CMK (cell line): ENCODE measurements at regions not wholly inside any gene's neighbourhood (a gene's known extent, or its start where the extent isn't known, plus 50 kb on each side); places are given as distances from the start of the nearest gene placed in this dataset.
"Not testable (repeated sequence)": the region's sequence is repeated elsewhere in the genome, so short reads cannot be mapped to it uniquely, and the experiment has no call there.

ENCODE experiments used
- DNase-seq: peaks from one replicate; pipeline ENCODE4 v3.0.0-alpha.2; 2010; ENCODE audit warnings: low read depth

DNA sequence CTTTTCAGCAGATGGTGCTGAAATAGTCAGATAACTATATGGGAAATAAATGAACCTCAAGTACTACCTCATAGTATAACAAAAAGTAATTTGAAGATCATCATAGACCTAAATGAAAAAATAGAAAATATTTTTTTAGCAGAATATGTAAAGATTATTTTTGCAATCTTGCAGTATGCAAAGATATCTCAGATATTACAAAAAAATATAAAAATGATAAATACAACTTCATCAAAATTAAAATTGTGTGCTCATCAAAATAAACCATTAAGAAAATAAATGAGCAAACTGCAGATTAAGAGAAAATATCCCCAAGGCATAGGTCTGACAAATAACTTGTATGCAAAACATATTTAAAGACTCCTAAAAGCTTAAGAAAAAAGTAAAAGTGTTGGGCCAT, 83.4 kb upstream of the KCND2 start:
- DNase-seq, result no peak

DNA sequence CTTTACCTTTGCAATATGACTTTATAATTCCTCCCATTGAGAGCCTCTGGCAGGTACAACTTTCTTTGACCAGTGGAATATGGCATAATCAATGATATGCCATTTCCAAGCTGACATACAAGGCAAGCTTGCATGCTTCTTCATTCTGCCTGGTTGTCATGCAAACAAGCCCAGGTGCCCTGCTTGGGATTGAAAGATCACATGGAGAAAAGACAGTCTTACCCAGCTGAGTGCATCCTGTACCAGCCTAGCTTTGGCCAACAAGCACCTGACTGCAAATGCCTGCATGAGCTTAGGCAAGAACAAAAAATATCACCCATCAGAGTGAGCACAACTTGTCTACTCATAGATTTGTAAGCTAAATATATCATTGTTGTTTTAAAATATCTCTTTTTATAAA, 82.9 kb upstream of the KCND2 start:
- no peak for DNase-seq

DNA sequence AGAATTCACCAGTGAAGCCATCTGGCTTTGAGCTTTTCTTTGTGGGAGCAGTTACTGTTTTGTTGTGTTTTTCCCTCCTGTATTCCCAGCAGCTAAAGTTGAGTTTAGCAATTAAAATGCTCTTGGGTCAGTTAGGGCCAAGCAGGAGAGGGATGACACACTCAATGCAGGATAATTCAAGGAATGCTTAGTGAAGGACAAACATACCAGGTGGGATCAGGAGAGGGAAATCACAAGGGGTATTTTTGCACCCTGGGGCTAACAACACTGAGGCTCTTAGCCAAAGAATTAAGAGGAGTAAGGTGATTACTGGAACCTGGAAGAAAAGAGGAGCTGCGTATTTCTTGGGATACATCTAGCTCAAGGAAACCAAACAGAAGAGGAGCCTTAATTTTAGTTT, 82.4 kb upstream of the KCND2 start:
- DNase-seq, result no peak

- DNase-seq, result not testable (repeated sequence)
These were observed 81.6 kb upstream of the KCND2 start for GRCh38 chr7:120191423-120191822.

- DNase-seq, result no peak
These were observed 71.7 kb upstream of the KCND2 start for GRCh38 chr7:120201290-120201689.

- DNase-seq, result no peak
These were observed 67.9 kb upstream of the KCND2 start for GRCh38 chr7:120205101-120205500.

DNA sequence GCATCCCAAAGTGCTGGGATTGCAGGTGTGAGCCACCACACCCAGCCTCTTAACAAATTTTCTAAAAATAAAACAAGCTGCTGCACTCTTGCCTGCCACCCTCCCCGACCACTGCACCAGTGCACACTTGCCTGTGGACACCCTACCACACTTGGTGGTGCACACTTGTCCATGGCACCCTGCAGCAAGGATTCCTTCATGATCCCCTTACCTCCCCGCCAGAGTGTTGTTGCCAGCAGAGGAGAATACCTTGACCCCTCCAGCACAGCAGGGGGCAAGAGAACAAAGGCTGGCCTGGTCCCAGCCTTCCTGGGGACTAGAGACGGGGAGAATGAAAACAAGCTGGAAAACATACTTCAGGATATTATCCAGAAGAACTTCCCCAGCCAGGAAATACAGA, 65.9 kb upstream of the KCND2 start:
- DNase-seq, result no peak

DNA sequence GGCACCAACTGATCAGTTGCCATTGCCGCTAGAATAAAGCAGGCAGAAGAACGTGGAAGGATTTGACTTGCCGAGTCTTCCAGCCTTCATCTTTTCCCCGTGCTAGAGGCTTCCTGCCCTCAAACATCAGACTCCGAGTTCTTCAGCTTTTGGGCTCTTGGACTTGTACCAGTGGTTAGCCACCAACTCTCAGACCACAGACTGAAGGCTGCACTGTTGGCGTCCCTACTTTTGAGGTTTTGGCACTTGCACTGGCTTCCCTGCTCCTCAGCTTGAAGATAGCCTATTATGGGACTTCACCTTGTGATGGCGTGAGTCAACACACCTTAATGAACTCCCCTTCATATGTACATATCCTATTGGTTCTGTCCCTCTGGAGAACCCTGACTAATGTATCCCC, 57.3 kb upstream of the KCND2 start:
- no peak for DNase-seq

DNA sequence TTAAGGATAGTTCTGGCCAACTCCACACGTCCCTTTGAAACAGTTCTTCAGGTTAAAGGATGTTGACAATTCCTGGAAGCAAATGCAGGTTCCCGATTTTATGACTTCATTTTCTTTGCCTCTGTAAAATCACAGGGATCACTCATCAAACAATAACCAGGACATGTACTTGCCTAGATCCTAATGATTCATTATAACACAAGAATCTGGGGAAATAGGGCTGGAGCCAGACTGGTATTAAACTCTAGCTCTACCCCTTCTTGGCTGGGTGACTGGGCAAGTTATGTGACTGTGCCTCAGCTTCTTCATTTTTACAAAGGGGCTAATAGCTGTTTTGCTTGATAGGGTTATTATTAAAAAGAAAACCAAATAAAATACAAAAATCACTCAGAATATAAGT, 56.0 kb upstream of the KCND2 start:
- no peak for DNase-seq

DNA sequence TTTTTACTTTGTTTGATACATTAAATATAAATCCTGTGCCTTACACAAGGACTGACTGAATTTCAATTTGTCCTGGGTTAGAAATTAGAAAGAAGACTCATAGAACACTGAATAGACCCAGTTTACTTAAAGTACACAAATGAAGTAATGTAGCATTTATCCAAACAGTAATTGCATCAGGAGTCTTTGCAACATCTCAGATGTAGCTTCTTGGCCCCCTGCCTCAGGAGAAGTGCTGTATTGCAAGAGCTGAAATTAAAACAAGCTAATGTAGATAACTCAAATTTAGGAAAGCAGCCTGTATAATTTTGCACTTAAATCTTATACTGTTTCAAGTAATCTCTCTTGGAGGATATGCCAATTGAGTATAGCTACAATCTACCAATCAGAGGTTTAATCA, 54.3 kb upstream of the KCND2 start:
- DNase-seq, result no peak

DNA sequence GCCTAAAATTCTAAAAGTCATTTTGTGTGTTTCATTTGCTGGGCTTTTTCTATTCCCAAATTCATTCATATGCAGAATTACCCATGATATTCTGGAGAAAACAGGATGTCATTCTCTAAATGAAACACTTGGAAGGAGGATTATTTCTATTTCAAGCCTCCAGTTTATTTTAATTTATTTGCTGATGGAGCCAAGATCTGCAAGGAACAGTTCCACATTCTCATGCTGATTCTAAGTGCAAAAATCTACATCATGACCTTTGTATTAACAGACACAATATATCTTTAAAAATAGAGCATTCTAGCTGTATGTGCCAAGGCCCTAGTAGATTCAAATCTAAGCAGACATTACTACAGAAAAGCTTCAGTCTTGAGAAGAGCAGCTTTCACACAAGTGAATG, 51.3 kb upstream of the KCND2 start:
- no peak for DNase-seq
